ENCODE measurements at regions not wholly inside any gene's neighbourhood (a gene's known extent, or its start where the extent isn't known, plus 50 kb on each side); places are given as distances from the start of the nearest gene placed in this dataset.

GRCh38 chr21:14693997-14694396 is 147.9 kb upstream of the SAMSN1 start:
- no peak for TF ChIP-seq CTCF (conservative IDR thresholded peaks at IDR 0.05 in 1 of 2, IDR thresholded peaks at IDR 0.05 in 1 of 2; ENCODE audit: extremely low read depth in 1 of 2, insufficient read depth in 1 of 2, low read depth in 1 of 2, low read length in 2 of 2)
- TF ChIP-seq EZH2 (IDR thresholded peaks at IDR 0.05; ENCODE audit: borderline replicate concordance, low read length): no peak

Measured in mammary epithelial cell (primary cell).